ENCODE measurements at regions not wholly inside any gene's neighbourhood (a gene's known extent, or its start where the extent isn't known, plus 50 kb on each side); places are given as distances from the start of the nearest gene placed in this dataset.

DNA sequence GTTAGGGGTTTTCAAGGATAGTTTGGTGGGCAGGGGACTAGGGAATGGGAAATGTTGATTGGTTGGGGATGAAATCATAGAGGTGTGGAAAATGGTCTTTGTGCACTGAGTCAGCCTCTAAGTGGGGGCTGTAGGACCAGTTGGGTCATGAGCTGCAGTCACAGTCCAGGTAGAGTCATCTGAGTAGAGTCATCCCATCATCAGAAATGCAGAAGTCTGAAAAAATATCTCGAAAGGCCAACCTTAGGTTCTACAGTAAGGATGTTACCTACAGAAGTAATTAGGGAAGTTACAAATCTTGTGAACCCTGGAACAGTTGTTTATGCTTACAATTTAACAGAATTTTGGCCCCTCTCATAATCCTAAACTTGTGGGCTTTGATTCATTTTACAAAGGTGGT, 63.4 kb upstream of the AP1S2 start:
- DNase-seq (ENCODE audit: low read depth in 2 of 2) = no peak

DNA sequence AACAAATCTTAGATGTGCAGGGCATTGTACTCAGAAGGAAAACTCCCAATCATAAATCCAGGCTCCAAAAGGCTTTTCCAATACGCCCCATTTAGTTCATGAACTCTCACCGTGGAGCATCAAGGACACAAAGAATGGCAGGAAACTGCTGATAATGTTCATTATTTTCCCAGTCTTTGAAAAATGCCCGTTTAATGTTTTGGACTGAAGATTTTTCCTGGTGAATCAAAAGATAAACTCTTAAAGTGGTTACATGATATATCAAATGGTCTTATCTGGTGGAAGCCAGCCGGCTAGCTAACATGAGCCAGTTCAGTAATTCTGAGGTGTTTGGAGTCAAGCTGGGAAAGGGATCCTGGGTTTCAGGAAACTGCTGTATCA, 62.1 kb upstream of the AP1S2 start:
- peak; percentile 34 to 68 for DNase-seq (ENCODE audit: low read depth in 2 of 2)

DNA sequence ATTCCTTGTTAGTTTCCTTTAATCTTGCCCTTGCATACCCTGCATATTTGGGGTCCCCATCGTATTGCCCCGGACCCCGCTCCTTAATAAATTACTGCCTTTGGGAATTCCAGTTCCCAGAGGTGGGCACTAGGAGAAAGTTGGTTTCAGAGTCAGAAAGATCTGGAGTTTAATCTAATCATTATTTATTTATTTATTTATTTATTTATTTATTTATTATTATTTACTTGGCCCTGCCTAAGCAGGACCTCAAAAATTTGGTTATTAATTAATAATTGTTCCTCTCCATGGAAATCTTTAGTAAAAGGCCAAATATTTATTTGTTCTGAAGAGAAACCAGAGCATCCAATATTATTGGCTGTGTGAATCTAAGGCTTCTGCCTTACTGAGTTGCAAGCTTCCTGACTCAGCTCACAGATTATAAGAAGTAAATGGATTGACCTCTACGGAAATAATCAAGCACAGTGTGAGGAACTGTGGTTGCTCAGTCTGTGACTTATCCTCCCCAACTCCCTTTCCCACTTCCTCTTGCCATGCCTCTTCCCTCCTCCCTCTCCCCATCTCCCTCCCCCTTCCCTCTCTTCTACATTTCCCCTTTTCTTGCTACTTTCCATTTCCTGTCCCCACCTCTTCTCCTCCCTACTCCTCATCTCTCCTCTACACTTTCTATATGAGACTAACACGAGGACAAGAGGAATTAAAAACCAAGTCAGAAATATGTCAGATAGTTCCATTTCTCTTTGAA, 61.5 kb upstream of the AP1S2 start:
- peak in 1 of 2 donors; percentile 39 for DNase-seq (ENCODE audit: low read depth in 2 of 2)

DNA sequence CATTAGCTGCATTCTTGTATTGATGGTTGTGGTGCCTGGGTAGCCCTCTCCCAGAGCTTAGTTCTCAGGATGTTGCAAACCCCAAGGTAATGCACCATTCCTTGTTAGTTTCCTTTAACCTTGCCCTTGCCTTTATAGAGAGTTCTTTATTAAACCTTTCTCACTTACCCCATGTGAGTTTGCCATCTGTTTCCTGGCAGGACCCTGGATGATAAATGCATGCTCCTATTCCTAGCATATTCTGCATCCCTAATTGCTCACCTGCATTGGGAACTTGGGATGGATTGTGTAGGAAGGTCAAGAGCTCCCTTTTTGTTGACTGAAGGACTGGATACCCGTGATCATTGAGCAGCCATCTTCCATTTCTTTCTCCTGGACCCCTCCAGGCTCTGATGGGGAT, 59.9 kb upstream of the AP1S2 start:
- DNase-seq (ENCODE audit: low read depth in 2 of 2) = no peak

DNA sequence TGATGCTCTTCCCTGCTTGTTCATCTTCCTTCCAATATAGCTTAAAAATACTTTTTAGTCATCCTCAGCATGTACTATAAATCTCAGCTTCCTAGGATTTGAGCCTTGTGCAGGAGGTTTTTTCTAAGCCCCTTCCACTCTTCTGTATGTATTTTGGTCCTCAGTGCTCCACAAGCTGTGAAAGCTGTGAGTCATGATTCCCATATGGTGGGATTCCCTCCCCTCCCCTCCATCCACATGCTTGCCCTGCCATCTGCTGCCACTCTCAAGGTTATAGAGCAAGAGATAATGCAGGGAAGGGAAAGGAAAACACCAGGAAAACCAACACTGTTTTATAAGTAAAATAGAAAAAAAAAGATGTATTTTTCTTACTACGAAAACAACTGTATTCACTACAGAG, 58.5 kb upstream of the AP1S2 start:
- no peak for DNase-seq (ENCODE audit: low read depth in 2 of 2)

DNA sequence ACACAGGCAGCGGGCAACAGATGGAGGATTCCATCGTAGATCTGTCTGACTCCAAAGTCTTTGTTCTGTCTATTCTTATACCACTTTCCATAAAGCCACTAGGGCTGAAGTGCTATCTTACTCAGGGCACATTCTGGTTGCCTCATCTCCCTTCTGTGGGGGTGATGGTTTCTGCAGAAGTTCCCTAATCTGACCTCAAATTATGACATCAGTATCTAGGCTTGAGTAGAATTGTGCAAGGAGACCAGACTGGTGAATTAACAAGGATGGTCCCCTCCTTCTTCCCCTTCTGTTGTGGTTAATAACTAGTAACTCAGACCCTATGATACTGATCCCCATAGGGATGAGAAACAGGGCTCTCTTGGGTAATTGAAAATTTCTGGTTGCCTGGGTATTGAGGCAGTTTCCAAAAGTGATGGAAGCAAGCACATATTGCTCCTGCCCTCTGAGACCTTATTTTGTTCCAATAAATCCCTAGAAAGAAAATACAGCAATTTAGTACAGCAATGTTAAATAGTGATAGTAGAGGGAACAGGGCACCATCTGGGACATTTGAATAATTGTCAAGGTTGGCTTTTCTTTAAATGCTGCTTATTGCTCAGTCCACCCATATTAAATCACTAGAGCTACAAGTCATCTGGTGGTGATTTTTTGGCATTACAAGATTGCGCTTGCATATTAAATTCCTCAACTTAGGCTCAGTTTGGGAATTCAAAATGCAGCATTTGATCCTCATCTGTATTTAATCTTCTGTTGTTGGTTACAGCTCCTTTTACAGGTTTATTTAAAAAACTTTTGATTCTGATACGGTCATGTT, 57.3 kb upstream of the AP1S2 start:
- no peak for DNase-seq (ENCODE audit: low read depth in 2 of 2)

DNA sequence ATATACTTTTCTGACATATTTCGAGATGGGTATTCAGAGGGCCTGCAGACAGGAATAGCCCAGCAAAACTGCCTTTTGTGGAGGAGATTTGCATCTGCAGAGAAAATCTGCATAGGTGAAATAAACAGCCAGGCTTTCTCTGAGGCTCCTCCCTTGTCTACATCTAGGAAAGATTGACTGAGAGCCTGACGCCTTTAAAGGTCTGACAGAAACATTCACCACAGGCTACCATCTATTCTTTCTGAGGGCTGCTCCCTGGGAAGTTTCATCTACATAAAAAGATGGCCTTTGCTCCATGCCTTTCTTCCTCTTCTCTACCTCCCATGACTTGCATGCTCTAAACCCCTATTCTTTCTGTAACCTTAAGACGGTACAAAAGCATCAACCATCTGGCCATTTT, 55.0 kb upstream of the AP1S2 start:
- no peak for DNase-seq (ENCODE audit: low read depth in 2 of 2)

DNA sequence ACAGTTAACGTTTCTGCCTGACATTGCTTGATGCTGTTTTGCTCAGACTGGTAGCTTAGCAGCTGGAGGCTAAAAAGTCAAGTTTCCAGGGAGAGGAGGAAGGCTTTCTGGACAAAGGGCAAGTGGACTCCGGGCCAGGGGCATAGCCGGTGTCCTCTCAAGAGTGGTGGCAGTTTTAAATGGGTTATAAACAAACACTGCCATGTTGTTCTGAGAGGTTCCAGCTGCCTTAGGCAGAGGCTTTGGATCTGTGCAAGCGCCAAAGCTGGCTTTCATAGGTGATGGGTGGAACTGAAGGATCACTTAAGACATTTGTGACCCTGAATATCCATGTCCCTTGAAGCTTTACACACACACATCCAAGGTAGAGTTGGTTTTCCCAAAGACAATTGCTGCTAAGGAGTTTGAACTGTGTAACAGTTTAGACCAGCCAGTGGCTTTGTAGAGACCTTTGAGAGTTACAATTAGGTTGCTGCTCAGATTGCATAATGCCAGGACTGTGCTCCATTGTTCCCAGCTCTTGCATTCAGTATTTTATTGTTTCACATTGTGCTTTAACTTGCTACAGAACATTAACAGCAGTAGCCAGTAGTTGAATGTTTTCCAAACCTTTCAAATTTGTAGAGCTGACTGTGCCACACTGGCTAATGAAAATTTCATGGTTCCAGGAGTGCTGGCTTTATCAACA, 54.1 kb upstream of the AP1S2 start:
- peak in 1 of 2 donors; percentile 21 for DNase-seq (ENCODE audit: low read depth in 2 of 2)

DNA sequence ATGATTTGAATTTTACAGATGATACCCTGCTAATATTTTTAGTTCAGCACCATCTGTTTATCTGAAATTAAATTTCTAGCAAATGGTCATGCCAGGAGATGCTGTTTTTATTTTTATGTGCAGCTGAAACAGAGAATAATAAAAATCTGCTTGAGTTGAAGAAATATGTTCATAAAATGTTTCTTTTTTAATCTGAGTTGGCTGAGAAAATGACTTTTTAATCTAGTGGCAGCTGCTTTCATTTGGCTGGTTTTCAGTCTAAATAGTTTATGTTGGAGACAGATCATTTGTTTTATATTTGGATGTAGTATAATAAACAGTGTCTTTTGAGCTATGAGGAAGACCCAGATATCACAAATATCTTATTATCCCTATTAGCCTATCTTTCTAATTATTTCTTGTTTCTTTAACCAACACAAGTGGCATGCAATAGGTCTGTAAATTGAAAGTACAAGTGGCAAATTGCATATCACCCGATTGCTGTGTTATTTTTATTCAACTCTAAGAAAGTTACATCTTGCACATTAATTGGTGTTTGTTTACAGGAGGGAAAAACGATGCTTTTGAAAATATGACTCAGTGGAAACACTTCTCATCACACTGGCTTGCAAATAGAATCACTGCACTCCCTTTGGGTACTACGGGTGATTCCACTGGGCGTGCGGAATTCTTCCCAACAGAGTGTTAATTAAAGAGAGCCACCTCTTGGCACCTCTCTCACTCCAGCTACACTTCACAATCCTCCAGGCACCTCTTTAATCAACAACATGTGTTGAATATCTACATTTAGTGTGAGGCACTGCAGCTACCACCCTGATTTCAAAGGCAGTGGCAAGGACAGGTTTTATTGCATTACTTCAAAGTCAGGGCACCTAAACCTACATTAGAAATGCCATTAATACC, 51.7 kb upstream of the AP1S2 start:
- no peak for DNase-seq (ENCODE audit: low read depth in 2 of 2)

All from dermis microvascular lymphatic vessel endothelial cell (primary cell).